IMR-90 (cell line): ENCODE measurements at regions not wholly inside any gene's neighbourhood (a gene's known extent, or its start where the extent isn't known, plus 50 kb on each side); places are given as distances from the start of the nearest gene placed in this dataset.

Experiments used
- ATAC-seq: fragments of 200-7000 bp; cut with Tn5 transposase; 2 replicates; pipeline ENCODE4 v1.9.1; 2020; ENCODE audit warnings: low read depth, mild to moderate bottlenecking, moderate library complexity
- BruUV-seq: library from RNA; stranded (reverse); fragments of 400-500 nt; replicated peaks from 2 replicates; lab custom pipeline; 2021; lab: Mats Ljungman, UMichigan
- CTCF ChIA-PET: fragments of 300-600 bp; formaldehyde crosslinking; extraction: SDS; loops from one replicate; lab custom pipeline; 2021; ENCODE audit warnings: antibody characterized with exemption; lab: Yijun Ruan, JAX
- POLR2A ChIA-PET: fragments of 300-600 bp; sonication (Branson Sonifier 250); formaldehyde crosslinking; loops from one replicate; lab custom pipeline; 2022; ENCODE audit warnings: antibody characterized with exemption; ENCODE audit not compliant: unreplicated experiment; lab: Charles Lee
- DNase-seq: peaks from one replicate; pipeline ENCODE4 v3.0.0; 2013
- H2AFZ ChIP-seq: replicated peaks from 2 replicates; pipeline ENCODE3; 2013; ENCODE audit warnings: low read length, mild to moderate bottlenecking; ENCODE audit not compliant: poor library complexity
- H2AK5ac ChIP-seq: 2 replicates; pipeline ENCODE4 v1.6.1; 2013; ENCODE audit warnings: low read depth, low read length, inconsistent platforms
- H2AK9ac ChIP-seq: replicated peaks from 2 replicates; pipeline ENCODE3; 2013; ENCODE audit warnings: mild to moderate bottlenecking, low read depth, low read length, moderate library complexity; ENCODE audit not compliant: poor library complexity
- H2BK120ac ChIP-seq: 2 replicates; pipeline ENCODE4 v1.6.1; 2013; ENCODE audit warnings: low read depth, low read length, inconsistent platforms
- H2BK15ac ChIP-seq: 3 replicates; pipeline ENCODE4 v1.6.1; 2013; ENCODE audit warnings: low read depth, low read length, inconsistent platforms
- H2BK20ac ChIP-seq: 2 replicates; pipeline ENCODE4 v1.6.1; 2013; ENCODE audit warnings: low read depth, mild to moderate bottlenecking, inconsistent platforms, low read length, moderate library complexity
- H2BK5ac ChIP-seq: 2 replicates; pipeline ENCODE4 v1.6.1; 2013; ENCODE audit warnings: mild to moderate bottlenecking, low read depth, low read length, inconsistent platforms; ENCODE audit not compliant: poor library complexity, severe bottlenecking
- H3K14ac ChIP-seq: replicated peaks from 2 replicates; pipeline ENCODE4 v1.6.1; 2013; ENCODE audit warnings: low read depth, low read length, inconsistent platforms
- H3K18ac ChIP-seq: 2 replicates; pipeline ENCODE4 v1.6.1; 2013; ENCODE audit warnings: low read depth, low read length, control low read depth
- H3K23ac ChIP-seq: 2 replicates; pipeline ENCODE4 v1.6.1; 2013; ENCODE audit warnings: low read depth, low read length, inconsistent platforms
- H3K27ac ChIP-seq: 2 replicates; pipeline ENCODE4 v1.5.1; 2013; ENCODE audit warnings: mild to moderate bottlenecking, control low read depth, low read length; ENCODE audit not compliant: insufficient read depth
- H3K27me3 ChIP-seq: 2 replicates; pipeline ENCODE4 v1.6.1; 2013; ENCODE audit warnings: low read length; ENCODE audit not compliant: control insufficient read depth, insufficient read depth
- H3K36me3 ChIP-seq: 2 replicates; pipeline ENCODE4 v1.6.1; 2013; ENCODE audit warnings: low read length, mixed read lengths; ENCODE audit not compliant: control insufficient read depth, insufficient read depth
- H3K4ac ChIP-seq: 2 replicates; pipeline ENCODE4 v1.6.1; 2013; ENCODE audit warnings: low read depth, low read length, inconsistent platforms
- H3K4me1 ChIP-seq: 2 replicates; pipeline ENCODE4 v1.6.1; 2013; ENCODE audit warnings: low read length, mixed read lengths; ENCODE audit not compliant: control insufficient read depth, insufficient read depth
- H3K4me2 ChIP-seq: 2 replicates; pipeline ENCODE4 v1.6.1; 2013; ENCODE audit warnings: low read depth, mild to moderate bottlenecking, control low read depth, low read length, moderate library complexity
- H3K4me3 ChIP-seq: 2 replicates; pipeline ENCODE4 v1.5.1; 2013; ENCODE audit warnings: low read depth, mild to moderate bottlenecking, control low read depth, low read length, moderate library complexity; ENCODE audit not compliant: insufficient read depth
- H3K56ac ChIP-seq: 2 replicates; pipeline ENCODE4 v1.6.1; 2013; ENCODE audit warnings: low read length, inconsistent platforms; ENCODE audit not compliant: insufficient read depth; ENCODE audit errors: extremely low read depth
- H3K79me1 ChIP-seq, 2 experiments: 2 replicates each; pipeline ENCODE4 v1.6.1; 2013; ENCODE audit warnings: low read length in 2 of 2, inconsistent platforms in 1 of 2, low read depth in 1 of 2
- H3K9ac ChIP-seq: 2 replicates; pipeline ENCODE4 v1.6.1; 2013; ENCODE audit warnings: low read depth, low read length, control low read depth
- H3K9me1 ChIP-seq: 2 replicates; pipeline ENCODE4 v1.6.1; 2013; ENCODE audit warnings: low read length, inconsistent platforms; ENCODE audit not compliant: insufficient read depth
- H3K9me3 ChIP-seq: 2 replicates; pipeline ENCODE4 v1.6.1; 2013; ENCODE audit warnings: low read length; ENCODE audit not compliant: control insufficient read depth, insufficient read depth
- H4K20me1 ChIP-seq: 2 replicates; pipeline ENCODE4 v1.6.1; 2013; ENCODE audit warnings: low read length, inconsistent platforms; ENCODE audit not compliant: insufficient read depth
- H4K5ac ChIP-seq: 2 replicates; pipeline ENCODE4 v1.6.1; 2013; ENCODE audit warnings: mild to moderate bottlenecking, low read depth, low read length, control low read depth
- H4K8ac ChIP-seq, 2 experiments: 2 replicates each; pipeline ENCODE4 v1.6.1; 2013; ENCODE audit warnings: low read depth in 2 of 2, low read length in 2 of 2, control low read depth in 1 of 2, inconsistent platforms in 1 of 2
- H4K91ac ChIP-seq: 2 replicates; pipeline ENCODE4 v1.6.1; 2013; ENCODE audit warnings: low read depth, low read length, inconsistent platforms; ENCODE audit not compliant: insufficient read depth
- BHLHE40 ChIP-seq: fragments of 150-350 bp; IDR thresholded peaks from 2 replicates; pipeline ENCODE4 v1.6.1; 2016; ENCODE audit warnings: mild to moderate bottlenecking, low read depth, low read length
- CEBPB ChIP-seq: IDR thresholded peaks from 2 replicates; pipeline ENCODE4 v1.6.1; 2012; ENCODE audit warnings: low read depth, low read length, improper control_type of control experiment
- CHD1 ChIP-seq: IDR thresholded peaks from 2 replicates; pipeline ENCODE4 v1.6.1; 2012; ENCODE audit warnings: low read depth, low read length, improper control_type of control experiment
- ELK1 ChIP-seq: fragments of 150-350 bp; IDR thresholded peaks from 2 replicates; pipeline ENCODE4 v1.6.1; 2016; ENCODE audit warnings: low read depth, mild to moderate bottlenecking, low read length, moderate library complexity, borderline replicate concordance
- MAFK ChIP-seq: IDR thresholded peaks from 2 replicates; pipeline ENCODE4 v1.6.1; 2012; ENCODE audit warnings: low read depth, low read length, improper control_type of control experiment
- MXI1 ChIP-seq: IDR thresholded peaks from 2 replicates; pipeline ENCODE4 v1.6.1; 2012; ENCODE audit warnings: low read depth, mild to moderate bottlenecking, low read length, moderate library complexity, borderline replicate concordance
- POLR2A ChIP-seq: IDR thresholded peaks from 2 replicates; pipeline ENCODE4 v1.6.1; 2012; ENCODE audit warnings: mild to moderate bottlenecking, low read depth, low read length
- RAD21 ChIP-seq: IDR thresholded peaks from 2 replicates; pipeline ENCODE4 v1.6.1; 2012; ENCODE audit warnings: low read length, improper control_type of control experiment
- RCOR1 ChIP-seq: IDR thresholded peaks from 2 replicates; pipeline ENCODE4 v1.6.1; 2012; ENCODE audit warnings: mild to moderate bottlenecking, low read length, improper control_type of control experiment; ENCODE audit not compliant: insufficient replicate concordance
- RFX5 ChIP-seq: IDR thresholded peaks from 2 replicates; pipeline ENCODE4 v1.8.0; 2012; ENCODE audit warnings: low read depth, mild to moderate bottlenecking, low read length, moderate library complexity
- SMC3 ChIP-seq: fragments of 150-350 bp; IDR thresholded peaks from 2 replicates; pipeline ENCODE4 v1.6.1; 2016; ENCODE audit warnings: low read depth, mild to moderate bottlenecking, antibody characterized with exemption, low read length, moderate library complexity
- USF2 ChIP-seq: fragments of 150-350 bp; IDR thresholded peaks from 2 replicates; pipeline ENCODE4 v1.6.1; 2017; ENCODE audit warnings: mild to moderate bottlenecking, antibody characterized with exemption, low read length, low read depth
- WGBS, 2 experiments: methylation state at CpG; one replicate each; pipeline versions ENCODE4 v1.1.5 to v1.1.7; 2013; ENCODE audit warnings: missing lambda C conversion rate in 2 of 2; ENCODE audit not compliant: insufficient read length in 1 of 2; ENCODE audit errors: extremely low coverage in 2 of 2; 5-methylcytosine and 5-hydroxymethylcytosine counted together
- dilution Hi-C: fragments of 300-500 bp; cut with HindIII; formaldehyde crosslinking; loops from one replicate; pipeline ENCODE4 v1.14.3; 2018; ENCODE audit warnings: low sequenced_read_pairs; ENCODE audit not compliant: unreplicated experiment
- in situ Hi-C: fragments of 300-500 bp; cut with MboI; formaldehyde crosslinking; loops from 3 replicates; pipeline ENCODE4 v1.14.3; 2019; ENCODE audit warnings: low sequenced_read_pairs, inconsistent platforms, mixed read lengths
- intact Hi-C: fragments of 100-400 bp; cut with micrococcal nuclease; formaldehyde crosslinking; loops from 2 replicates; pipeline ENCODE4 v1.10.0; 2022
- TF ChIP-seq, protein P1 (sequence below): conservative IDR thresholded peaks from 2 replicates; pipeline ENCODE4 v1.5.1; 2012; ENCODE audit warnings: mild to moderate bottlenecking, low read depth, low read length, improper control_type of control experiment

DNA sequence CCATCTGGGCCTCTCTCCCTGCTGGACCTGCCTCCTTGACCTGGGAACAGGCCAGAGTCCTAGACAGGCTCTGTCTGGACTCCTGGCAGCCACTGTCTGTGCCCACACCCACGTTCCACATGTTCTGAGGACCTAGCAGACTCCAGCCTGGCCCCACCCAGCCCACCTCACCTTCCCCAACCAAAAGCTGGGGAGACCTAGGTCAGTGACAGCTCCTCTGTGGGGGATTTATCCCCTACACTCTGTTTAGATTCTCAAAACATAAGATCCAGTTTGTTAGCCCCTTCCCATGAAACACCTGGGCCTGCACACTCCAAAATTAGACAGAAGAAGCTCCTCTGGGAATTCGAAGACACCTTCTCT lies 59.8 kb upstream of the ADAMTS2 start:
- Histone ChIP-seq H4K91ac (no peak overlapping the region), H3K18ac (no peak overlapping the region), H3K4me1 (no peaks in the 10 kb centered on the region; the same call in 1 of the 2 replicates), H4K5ac (no peak overlapping the region), H3K23ac (no peak overlapping the region), H2BK15ac (no peak overlapping the region), H3K36me3 (no peaks in the 10 kb centered on the region), H2AK9ac (no peak overlapping the region), H3K9me1 (no peaks in the 10 kb centered on the region), H2BK20ac (no peak overlapping the region), H4K20me1 (no peaks in the 10 kb centered on the region), H3K4me3 (no peak overlapping the region), H3K9me3 (peaks cover 9% of the 10 kb centered on the region; the same call in 1 of the 2 replicates), H3K4ac (no peak overlapping the region), H3K9ac (no peak overlapping the region), H2AK5ac (no peak overlapping the region), H2BK120ac (no peak overlapping the region), H3K4me2 (no peak overlapping the region), H3K14ac (no peak overlapping the region), H3K27ac (no peak overlapping the region), H3K27me3 (no peaks in the 10 kb centered on the region), H2BK5ac (no peak overlapping the region), H4K8ac (no peak overlapping the region), H3K79me1 (no peaks in the 10 kb centered on the region), H2AFZ (no peak overlapping the region), H3K56ac (no peak overlapping the region)
- ChIA-PET POLR2A (no interaction called here), CTCF (interaction anchor here (2.7 to 3.1 kb wide), 2 partner anchors 237 to 239 kb away, joined by 14 read pairs; no protein-coding TSS in a partner anchor)
- in situ Hi-C loops: loop anchor here (10.0 kb wide), 1 partner anchor 240 kb away; no protein-coding TSS in a partner anchor
- ATAC-seq (no peak), DNase-seq (no peak)
- TF ChIP-seq USF2 (no peak), CHD1 (no peak), CEBPB (no peak), RFX5 (no peak), ELK1 (no peak), BHLHE40 (no peak), RAD21 (no peak), RCOR1 (no peak), SMC3 (no peak), MAFK (no peak), MXI1 (no peak), POLR2A (no peak)
- TF ChIP-seq, protein P1, sequence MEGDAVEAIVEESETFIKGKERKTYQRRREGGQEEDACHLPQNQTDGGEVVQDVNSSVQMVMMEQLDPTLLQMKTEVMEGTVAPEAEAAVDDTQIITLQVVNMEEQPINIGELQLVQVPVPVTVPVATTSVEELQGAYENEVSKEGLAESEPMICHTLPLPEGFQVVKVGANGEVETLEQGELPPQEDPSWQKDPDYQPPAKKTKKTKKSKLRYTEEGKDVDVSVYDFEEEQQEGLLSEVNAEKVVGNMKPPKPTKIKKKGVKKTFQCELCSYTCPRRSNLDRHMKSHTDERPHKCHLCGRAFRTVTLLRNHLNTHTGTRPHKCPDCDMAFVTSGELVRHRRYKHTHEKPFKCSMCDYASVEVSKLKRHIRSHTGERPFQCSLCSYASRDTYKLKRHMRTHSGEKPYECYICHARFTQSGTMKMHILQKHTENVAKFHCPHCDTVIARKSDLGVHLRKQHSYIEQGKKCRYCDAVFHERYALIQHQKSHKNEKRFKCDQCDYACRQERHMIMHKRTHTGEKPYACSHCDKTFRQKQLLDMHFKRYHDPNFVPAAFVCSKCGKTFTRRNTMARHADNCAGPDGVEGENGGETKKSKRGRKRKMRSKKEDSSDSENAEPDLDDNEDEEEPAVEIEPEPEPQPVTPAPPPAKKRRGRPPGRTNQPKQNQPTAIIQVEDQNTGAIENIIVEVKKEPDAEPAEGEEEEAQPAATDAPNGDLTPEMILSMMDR: no peak
- WGBS, 2 experiments: no CpG with 5 or more reads among the region's 2 CpGs
- intact Hi-C loops: no loop called here
- BruUV-seq: no TSS peak
- dilution Hi-C loops: no loop called here
